ENCODE measurements at regions not wholly inside any gene's neighbourhood (a gene's known extent, or its start where the extent isn't known, plus 50 kb on each side); places are given as distances from the start of the nearest gene placed in this dataset.
"Not testable (repeated sequence)": the region's sequence is repeated elsewhere in the genome, so short reads cannot be mapped to it uniquely, and the experiment has no call there.

DNA sequence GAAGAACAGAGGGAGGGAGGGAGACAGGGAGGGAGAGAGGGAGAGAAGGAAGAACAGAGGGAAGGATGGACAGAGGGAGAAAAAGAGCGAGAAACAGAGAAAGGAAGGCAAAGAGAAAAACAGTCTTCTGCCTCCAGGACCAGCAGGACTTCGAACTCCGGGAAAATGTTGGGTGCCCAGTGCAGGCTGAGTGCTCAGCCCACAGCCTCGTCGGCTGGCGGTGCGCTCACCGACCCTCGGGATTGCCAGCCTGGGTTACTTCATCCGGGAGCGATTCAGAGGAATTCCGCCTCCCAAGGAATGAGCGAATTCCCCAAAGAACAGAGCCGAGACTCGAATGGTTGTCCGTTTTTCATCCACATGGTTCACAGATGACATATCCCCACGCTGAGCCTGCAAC, 1931.7 kb upstream of the DEFB115 start:
- H3K36me3 Mint-ChIP-seq; H3K27me3 Mint-ChIP-seq; H3K4me3 Mint-ChIP-seq; DNase-seq; POLR2A ChIA-PET; CTCF ChIA-PET; H3K27ac Mint-ChIP-seq; H3K4me1 Mint-ChIP-seq (ENCODE audit: low read depth): not testable (repeated sequence)
- intact Hi-C loops (cut with micrococcal nuclease) = loop anchor here (5.0 kb wide), 1 partner anchor 1022 kb away; no protein-coding TSS in a partner anchor
- peaks cover 31% of the 10 kb centered on the region for H3K9me3 Mint-ChIP-seq

- H3K27ac Mint-ChIP-seq = no peak overlapping the region
- DNase-seq = no peak
- peaks cover 3% of the 10 kb centered on the region for H3K36me3 Mint-ChIP-seq
- intact Hi-C loops (cut with micrococcal nuclease) = loop anchor here (5.0 kb wide), 1 partner anchor 1021 kb away; no protein-coding TSS in a partner anchor
- H3K4me1 Mint-ChIP-seq (ENCODE audit: low read depth) = peaks cover 4% of the 10 kb centered on the region
- peaks cover 36% of the 10 kb centered on the region for H3K9me3 Mint-ChIP-seq
- CTCF ChIA-PET = no interaction called here
- POLR2A ChIA-PET = no interaction called here
- H3K4me3 Mint-ChIP-seq = no peak overlapping the region
- H3K27me3 Mint-ChIP-seq = peaks cover 3% of the 10 kb centered on the region
These were observed 1930.9 kb upstream of the DEFB115 start for GRCh38 chr20:29326376-29327070.

GRCh38 chr20:29327600-29328420, 1929.7 kb upstream of the DEFB115 start:
- H3K4me3 Mint-ChIP-seq; POLR2A ChIA-PET; H3K27me3 Mint-ChIP-seq; H3K36me3 Mint-ChIP-seq; H3K4me1 Mint-ChIP-seq (ENCODE audit: low read depth); H3K27ac Mint-ChIP-seq: not testable (repeated sequence)
- CTCF ChIA-PET = interaction anchor here (1.0 kb wide), 1 partner anchor 9 kb away, joined by 4 read pairs; no protein-coding TSS in a partner anchor
- intact Hi-C loops (cut with micrococcal nuclease) = loop anchor here (5.0 kb wide), 1 partner anchor 1019 kb away; no protein-coding TSS in a partner anchor
- peaks cover 45% of the 10 kb centered on the region for H3K9me3 Mint-ChIP-seq
- DNase-seq = peak; percentile 51

DNA sequence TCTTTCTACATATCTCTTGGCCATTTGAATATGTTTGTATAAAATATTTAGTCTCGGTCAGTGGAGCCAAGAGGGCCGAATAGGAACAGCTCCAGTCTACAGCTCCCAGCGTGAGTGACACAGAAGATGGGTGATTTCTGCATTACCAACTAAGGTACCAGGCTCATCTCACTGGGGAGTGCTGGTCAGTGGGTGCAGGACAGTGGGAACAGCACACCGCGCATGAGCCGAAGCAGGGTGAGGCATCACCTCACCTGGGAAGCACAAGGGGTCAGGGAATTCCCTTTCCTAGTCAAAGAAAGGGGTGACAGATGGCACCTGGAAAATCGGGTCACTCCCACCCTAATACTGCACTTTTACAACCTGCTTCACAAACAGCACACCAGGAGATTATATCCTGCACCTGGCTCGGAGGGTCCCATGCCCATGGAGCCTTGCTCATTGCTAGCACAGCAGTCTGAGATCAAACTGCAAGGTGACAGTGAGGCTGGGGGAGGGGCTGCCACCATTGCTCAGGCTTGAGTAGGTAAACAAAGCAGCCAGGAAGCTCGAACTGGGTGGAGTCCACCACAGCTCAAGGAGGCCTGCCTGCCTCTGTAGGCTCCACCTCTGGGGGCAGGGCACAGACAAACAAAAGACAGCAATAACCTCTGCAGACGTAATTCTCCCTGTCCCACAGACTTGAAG, 1926.9 kb upstream of the DEFB115 start:
- DNase-seq; H3K36me3 Mint-ChIP-seq; H3K27ac Mint-ChIP-seq; intact Hi-C loops (cut with micrococcal nuclease); POLR2A ChIA-PET; H3K4me1 Mint-ChIP-seq (ENCODE audit: low read depth); H3K27me3 Mint-ChIP-seq; CTCF ChIA-PET; H3K4me3 Mint-ChIP-seq: not testable (repeated sequence)
- peaks cover 61% of the 10 kb centered on the region for H3K9me3 Mint-ChIP-seq

DNA sequence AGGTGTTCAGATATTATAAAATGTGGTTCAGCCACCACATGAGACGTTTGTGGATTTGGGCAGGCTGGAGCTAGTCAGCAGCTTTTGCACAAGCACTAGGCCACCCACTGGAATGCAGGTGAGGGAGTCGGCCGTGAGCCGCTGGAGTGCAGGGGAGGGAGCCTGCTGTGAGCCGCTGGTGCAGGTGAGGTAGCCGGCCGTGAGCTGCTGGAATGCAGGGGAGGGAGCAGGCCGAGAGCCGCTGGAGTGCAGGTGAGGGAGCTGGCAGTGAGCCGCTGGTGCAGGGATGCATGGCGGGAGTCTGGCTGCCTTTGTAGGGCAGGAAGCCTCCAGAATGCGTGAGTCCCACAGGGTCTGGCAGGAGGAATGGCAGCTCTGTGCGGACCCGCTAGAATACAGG, 1907.6 kb upstream of the DEFB115 start:
- DNase-seq = no peak
- ChIA-PET CTCF (no interaction called here), POLR2A (no interaction called here)
- Mint-ChIP-seq H3K9me3 (peaks cover 11% of the 10 kb centered on the region), H3K27me3 (no peaks in the 10 kb centered on the region), H3K4me3 (no peak overlapping the region), H3K4me1 (ENCODE audit: low read depth) (no peaks in the 10 kb centered on the region), H3K36me3 (no peaks in the 10 kb centered on the region), H3K27ac (no peak overlapping the region)
- intact Hi-C loops (cut with micrococcal nuclease) = no loop called here

- intact Hi-C loops (cut with micrococcal nuclease); POLR2A ChIA-PET; DNase-seq; H3K27ac Mint-ChIP-seq; H3K4me1 Mint-ChIP-seq (ENCODE audit: low read depth); H3K36me3 Mint-ChIP-seq; H3K9me3 Mint-ChIP-seq; H3K27me3 Mint-ChIP-seq; H3K4me3 Mint-ChIP-seq; CTCF ChIA-PET: not testable (repeated sequence)
These were observed 1881.5 kb upstream of the DEFB115 start for GRCh38 chr20:29375937-29376336.

- H3K27me3 Mint-ChIP-seq; POLR2A ChIA-PET; H3K4me1 Mint-ChIP-seq (ENCODE audit: low read depth); H3K4me3 Mint-ChIP-seq; intact Hi-C loops (cut with micrococcal nuclease); DNase-seq; H3K9me3 Mint-ChIP-seq; H3K27ac Mint-ChIP-seq; H3K36me3 Mint-ChIP-seq; CTCF ChIA-PET: not testable (repeated sequence)
These were observed 1864.6 kb upstream of the DEFB115 start for GRCh38 chr20:29392853-29393252.

- POLR2A ChIA-PET = no interaction called here
- DNase-seq = no peak
- peak overlapping the region; percentile 4 for H3K4me3 Mint-ChIP-seq
- CTCF ChIA-PET = no interaction called here
- H3K9me3 Mint-ChIP-seq = peaks cover 29% of the 10 kb centered on the region
- intact Hi-C loops (cut with micrococcal nuclease) = no loop called here
- H3K27me3 Mint-ChIP-seq = peaks cover 21% of the 10 kb centered on the region
- peaks cover 10% of the 10 kb centered on the region for H3K4me1 Mint-ChIP-seq (ENCODE audit: low read depth)
- peaks cover 4% of the 10 kb centered on the region for H3K36me3 Mint-ChIP-seq
- H3K27ac Mint-ChIP-seq = no peak overlapping the region
These were observed 1849.3 kb upstream of the DEFB115 start for GRCh38 chr20:29408034-29408695.

GRCh38 chr20:29408707-29409106, 1848.8 kb upstream of the DEFB115 start:
- peak overlapping the region; percentile 4 for H3K4me3 Mint-ChIP-seq
- POLR2A ChIA-PET; H3K36me3 Mint-ChIP-seq; H3K27ac Mint-ChIP-seq; CTCF ChIA-PET; intact Hi-C loops (cut with micrococcal nuclease); DNase-seq: not testable (repeated sequence)
- peaks cover 10% of the 10 kb centered on the region for H3K4me1 Mint-ChIP-seq (ENCODE audit: low read depth)
- H3K27me3 Mint-ChIP-seq = peaks cover 21% of the 10 kb centered on the region
- H3K9me3 Mint-ChIP-seq = peaks cover 29% of the 10 kb centered on the region

GRCh38 chr20:29409160-29409689, 1848.2 kb upstream of the DEFB115 start:
- peaks cover 10% of the 10 kb centered on the region for H3K4me1 Mint-ChIP-seq (ENCODE audit: low read depth)
- CTCF ChIA-PET; DNase-seq; intact Hi-C loops (cut with micrococcal nuclease); H3K27ac Mint-ChIP-seq; POLR2A ChIA-PET; H3K36me3 Mint-ChIP-seq: not testable (repeated sequence)
- peak overlapping the region; percentile 21 for H3K4me3 Mint-ChIP-seq
- peaks cover 29% of the 10 kb centered on the region for H3K9me3 Mint-ChIP-seq
- peaks cover 22% of the 10 kb centered on the region for H3K27me3 Mint-ChIP-seq

DNA sequence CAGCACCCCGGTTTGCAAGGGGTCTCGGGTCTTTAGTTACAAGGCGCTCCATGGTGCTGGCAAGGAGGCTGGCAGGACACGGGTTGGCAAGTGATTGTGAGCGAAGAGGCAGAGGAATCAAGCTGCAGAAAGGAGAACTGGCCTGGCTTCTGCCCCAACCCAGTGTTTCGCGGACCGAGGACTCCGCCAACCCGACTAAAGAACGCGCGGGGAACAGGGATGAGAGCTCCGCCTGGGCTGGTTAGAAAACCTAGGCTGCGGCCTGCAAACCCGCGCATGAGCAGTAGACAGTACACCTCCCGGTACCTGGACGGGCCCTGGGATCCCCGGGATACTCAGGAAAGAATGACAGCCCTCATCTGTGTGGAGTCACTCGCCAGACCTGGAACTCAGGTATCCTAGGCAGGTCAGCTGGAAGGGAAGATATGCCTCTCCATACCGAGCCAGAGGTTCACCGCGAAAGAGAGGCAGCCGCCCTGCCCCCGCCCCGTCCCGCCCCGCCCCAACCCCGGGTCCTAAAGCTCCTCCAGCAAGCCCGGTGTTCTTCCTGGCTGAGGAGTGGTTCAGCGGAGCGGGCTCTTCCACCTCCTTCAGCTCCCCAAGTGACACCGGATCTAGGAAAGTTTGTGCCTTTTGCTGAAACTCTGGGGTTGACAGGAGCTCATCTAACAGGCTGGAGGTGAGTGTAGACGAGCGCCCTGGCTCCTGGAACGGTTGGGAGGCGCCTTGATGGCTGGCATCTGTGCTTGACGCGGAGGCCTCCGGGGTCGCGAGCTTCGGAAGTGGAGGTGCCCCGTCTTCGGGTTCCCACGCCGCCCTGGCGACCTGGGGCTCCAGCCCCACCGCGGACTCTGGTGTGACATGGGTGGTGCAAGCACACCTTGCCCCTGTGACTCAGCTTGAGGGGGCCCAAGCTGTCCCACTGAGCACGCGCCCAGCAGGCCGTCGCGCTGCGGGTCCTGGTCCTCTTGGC, 1847.3 kb upstream of the DEFB115 start:
- Mint-ChIP-seq H3K27me3 (peaks cover 22% of the 10 kb centered on the region), H3K4me1 (ENCODE audit: low read depth) (peaks cover 10% of the 10 kb centered on the region), H3K36me3 (peaks cover 4% of the 10 kb centered on the region), H3K27ac (no peak overlapping the region), H3K9me3 (peaks cover 27% of the 10 kb centered on the region), H3K4me3 (peak overlapping the region; percentile 23)
- no peak for DNase-seq
- ChIA-PET POLR2A (no interaction called here), CTCF (no interaction called here)
- intact Hi-C loops (cut with micrococcal nuclease) = no loop called here
